AG09309 (cell line): ENCODE measurements at regions not wholly inside any gene's neighbourhood (a gene's known extent, or its start where the extent isn't known, plus 50 kb on each side); places are given as distances from the start of the nearest gene placed in this dataset.

Experiments used
- DNase-seq: peaks from one replicate; pipeline ENCODE4 v3.0.0-alpha.2; 2010; ENCODE audit warnings: low read depth
- H3K4me3 ChIP-seq: 2 replicates; pipeline ENCODE4 v1.5.1; 2011; ENCODE audit warnings: mild to moderate bottlenecking, low read depth, low read length, moderate library complexity; ENCODE audit not compliant: control insufficient read depth
- CTCF ChIP-seq: IDR thresholded peaks from 2 replicates; pipeline ENCODE4 v1.5.1; 2011; ENCODE audit warnings: mild to moderate bottlenecking, low read depth, low read length, inconsistent platforms; ENCODE audit not compliant: insufficient read depth, control insufficient read depth; ENCODE audit errors: missing control alignments

GRCh38 chr18:47412924-47413323 is 161.5 kb upstream of the SKOR2 start:
- DNase-seq = no peak
- TF ChIP-seq CTCF = no peak

DNA sequence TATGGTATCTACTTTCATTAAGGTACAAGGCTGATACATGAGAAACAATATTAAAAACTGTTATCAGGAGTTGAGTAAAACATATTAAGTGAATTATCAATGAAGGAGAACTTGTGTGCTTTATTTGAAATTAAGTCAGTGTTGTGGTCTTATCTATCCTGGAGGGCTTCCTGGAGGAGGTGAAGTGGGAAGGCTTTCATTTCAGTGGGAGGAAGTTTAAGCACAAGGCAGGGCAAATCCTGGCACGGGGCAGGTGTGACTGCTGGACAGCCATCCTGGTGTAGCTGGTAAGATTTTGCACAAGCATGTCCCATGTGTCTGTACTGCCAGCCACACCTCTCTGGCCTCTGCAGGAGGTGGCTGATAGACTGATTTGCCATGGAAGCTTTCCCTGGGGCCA is 159.7 kb upstream of the SKOR2 start:
- DNase-seq = no peak
- no peak overlapping the region for H3K4me3 ChIP-seq
- no peak for TF ChIP-seq CTCF

More at GRCh38 chr18:47412924-47413323, 161.5 kb upstream of the SKOR2 start:
- H3K4me3 ChIP-seq = no peak overlapping the region

DNA sequence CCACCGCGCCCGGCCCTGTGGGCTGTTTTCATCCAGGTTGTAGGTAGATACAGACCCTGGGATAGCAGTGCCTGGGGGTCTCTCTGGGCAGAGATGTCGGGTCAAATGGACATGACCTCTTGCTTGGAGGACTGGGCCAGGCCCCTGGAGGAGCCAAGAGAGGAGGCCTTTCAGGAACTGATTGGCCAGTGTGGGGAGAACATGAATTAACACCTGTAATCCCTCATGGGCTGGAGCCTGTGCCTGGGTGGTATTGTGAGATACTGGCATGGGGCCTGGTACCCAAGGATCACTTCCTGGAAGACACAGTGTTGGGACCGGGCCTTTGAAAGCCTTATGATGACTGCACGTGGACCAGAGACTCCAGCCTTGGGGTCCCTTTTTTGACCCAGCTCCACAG is 158.7 kb upstream of the SKOR2 start:
- no peak for TF ChIP-seq CTCF
- DNase-seq = no peak
- H3K4me3 ChIP-seq = no peak overlapping the region

GRCh38 chr18:47409519-47409918 is 158.1 kb upstream of the SKOR2 start:
- no peak overlapping the region for H3K4me3 ChIP-seq
- DNase-seq = no peak
- TF ChIP-seq CTCF = no peak

GRCh38 chr18:47407736-47408135 is 156.3 kb upstream of the SKOR2 start:
- no peak for TF ChIP-seq CTCF
- no peak for DNase-seq
- no peak overlapping the region for H3K4me3 ChIP-seq

DNA sequence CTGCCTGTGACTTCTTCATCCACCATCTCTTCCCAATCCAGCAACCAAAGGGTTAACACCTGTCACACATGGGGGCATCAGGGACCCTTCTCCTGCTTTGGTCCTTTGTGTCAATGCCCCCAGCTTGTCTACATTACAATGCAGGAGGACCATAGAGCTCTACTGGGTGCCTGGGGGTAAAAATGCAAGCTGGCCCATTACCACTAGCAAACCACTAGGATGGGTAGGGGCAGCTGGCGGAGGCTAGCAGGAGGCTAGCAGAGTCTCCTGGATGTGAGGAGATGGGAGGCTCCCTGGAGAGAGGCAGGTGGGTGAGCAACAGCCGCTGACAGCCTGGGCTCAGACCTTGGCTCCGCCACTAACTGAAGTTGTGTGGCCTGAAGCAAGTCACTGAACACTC is 153.4 kb upstream of the SKOR2 start:
- H3K4me3 ChIP-seq = no peak overlapping the region
- no peak for DNase-seq
- no peak for TF ChIP-seq CTCF

- H3K4me3 ChIP-seq = no peak overlapping the region
- no peak for TF ChIP-seq CTCF
- no peak for DNase-seq
These were observed 152.5 kb upstream of the SKOR2 start for GRCh38 chr18:47403949-47404348.
